Femur (tissue), 1 donor: ENCODE measurements at regions not wholly inside any gene's neighbourhood (a gene's known extent, or its start where the extent isn't known, plus 50 kb on each side); places are given as distances from the start of the nearest gene placed in this dataset.
"Not testable (repeated sequence)": the region's sequence is repeated elsewhere in the genome, so short reads cannot be mapped to it uniquely, and the experiment has no call there.

Experiments
- DNase-seq: peaks from one replicate; pipeline ENCODE4 v3.0.0-alpha.2; 2017

DNA sequence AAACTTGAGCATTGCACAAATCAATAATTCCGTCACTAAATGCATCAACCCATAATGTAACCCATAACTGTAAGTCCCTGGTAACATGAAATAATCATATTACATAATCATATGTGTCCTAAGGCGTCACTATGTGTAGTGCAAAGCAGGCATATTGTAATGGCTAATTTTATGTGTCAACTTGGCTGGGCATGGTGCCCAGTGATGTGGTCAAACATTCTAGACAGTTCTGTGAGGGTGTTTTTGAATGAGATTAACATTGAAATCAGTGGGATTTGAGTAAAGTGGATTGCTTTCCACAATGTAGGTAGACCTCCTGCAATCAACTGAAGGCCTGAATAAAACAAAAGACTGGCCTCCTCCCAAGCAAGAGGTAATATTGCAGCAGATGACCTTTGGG is 794.4 kb upstream of the ACO1 start:
- DNase-seq = no peak

GRCh38 chr9:31597086-31597485 is 787.4 kb upstream of the ACO1 start:
- DNase-seq = not testable (repeated sequence)

- DNase-seq = no peak
Measured at GRCh38 chr9:31597977-31598376, 786.5 kb upstream of the ACO1 start.

DNA sequence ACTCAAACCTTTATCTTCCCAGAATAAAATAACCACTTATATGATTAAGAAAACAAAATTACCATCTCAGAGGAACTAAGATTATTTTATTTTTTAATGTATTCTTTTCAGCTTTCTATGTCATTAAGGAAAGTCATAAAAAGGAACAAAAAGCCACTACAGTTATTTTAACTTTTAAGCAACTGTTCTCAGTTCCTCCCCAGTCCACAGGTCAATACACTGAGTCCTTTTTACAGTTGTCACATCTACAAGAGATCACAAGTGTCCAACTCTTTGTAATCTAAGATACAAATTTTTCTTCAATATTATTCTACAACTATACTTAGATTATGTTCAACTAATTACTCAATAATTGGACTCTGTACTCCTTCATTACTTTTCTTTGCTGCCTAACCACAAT is 782.8 kb upstream of the ACO1 start:
- DNase-seq = no peak

GRCh38 chr9:31604531-31604930 is 779.9 kb upstream of the ACO1 start:
- no peak for DNase-seq

DNA sequence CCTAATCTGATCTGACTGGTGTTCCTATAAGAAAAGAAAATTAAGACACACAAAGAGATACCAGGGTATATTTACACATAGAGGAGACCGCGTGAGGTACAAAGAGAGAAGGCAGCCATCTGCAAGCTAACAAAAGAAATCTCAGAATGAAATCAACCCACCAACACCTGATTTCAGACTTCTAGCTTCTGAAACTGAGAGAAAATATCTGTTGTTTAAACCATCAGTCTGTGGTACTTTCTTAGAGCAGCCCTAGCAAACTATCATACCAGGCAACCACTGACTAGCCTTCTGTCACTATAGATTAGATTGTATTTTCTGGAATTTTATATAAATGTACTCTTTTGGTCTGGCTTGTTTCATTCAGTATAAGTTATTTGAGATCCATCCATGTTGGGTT is 779.3 kb upstream of the ACO1 start:
- DNase-seq = no peak

GRCh38 chr9:31606678-31607077 is 777.8 kb upstream of the ACO1 start:
- no peak for DNase-seq

DNA sequence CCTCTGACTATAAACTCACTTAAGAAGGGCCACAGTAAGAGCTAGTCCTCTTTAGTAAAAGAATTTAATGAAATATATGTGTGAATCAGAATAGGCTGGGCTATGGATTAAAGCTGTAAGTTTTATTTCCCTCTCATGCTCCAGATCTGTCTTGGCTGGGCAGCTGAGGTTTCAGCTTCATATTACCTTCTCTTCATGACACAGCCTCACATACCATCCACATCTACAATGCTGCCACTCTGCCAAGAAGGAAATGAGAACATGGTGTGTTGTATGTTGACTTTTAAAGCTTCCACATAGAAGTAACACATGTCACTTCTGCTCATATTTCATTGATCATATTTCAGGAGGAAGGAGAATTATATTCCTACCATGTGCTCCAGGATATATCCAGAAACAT is 776.0 kb upstream of the ACO1 start:
- DNase-seq = peak; percentile 22

- DNase-seq = no peak
Measured at GRCh38 chr9:31608881-31609280, 775.6 kb upstream of the ACO1 start.

- no peak for DNase-seq
Measured at GRCh38 chr9:31612336-31613030, 772.0 kb upstream of the ACO1 start.

DNA sequence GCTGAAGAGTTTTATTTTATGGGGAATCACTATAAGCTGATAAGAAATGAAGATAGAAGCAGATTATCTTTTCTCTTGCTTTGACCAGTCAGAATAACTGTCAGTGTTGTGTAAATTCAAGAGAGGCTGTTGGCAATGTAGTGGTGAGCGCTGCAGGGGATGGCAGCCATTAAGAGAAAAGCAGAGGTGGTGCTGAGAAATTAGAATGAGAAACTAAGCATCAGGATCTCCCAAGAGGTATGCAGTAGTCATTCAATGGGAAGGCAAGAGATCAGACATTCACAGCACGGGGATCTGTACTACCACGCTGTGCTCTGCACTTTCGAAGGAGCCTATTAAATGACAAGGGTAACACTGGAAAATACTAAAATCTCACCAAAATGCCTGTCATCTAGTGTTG is 768.5 kb upstream of the ACO1 start:
- no peak for DNase-seq

DNA sequence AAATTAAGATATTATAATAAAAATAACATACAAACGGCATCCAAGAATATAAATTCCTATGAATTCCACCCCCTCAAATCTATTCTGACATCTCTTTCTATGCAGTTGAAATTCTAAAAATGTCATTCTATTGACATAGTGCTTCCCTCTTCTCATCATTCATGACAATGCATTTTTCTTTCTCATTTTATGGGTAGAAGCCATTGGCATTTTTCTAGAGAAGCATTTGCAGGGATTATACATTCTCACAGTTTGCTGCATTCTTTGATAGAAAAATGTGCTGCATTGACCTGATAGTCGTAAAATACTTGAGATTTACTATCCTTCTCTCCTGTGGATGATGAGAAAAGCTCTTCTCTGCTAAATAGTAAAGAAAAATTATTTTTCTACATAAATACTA is 760.9 kb upstream of the ACO1 start:
- DNase-seq = no peak

- no peak for DNase-seq
Measured at GRCh38 chr9:31629292-31629691, 755.2 kb upstream of the ACO1 start.

- DNase-seq = no peak
Measured at GRCh38 chr9:31637265-31637664, 747.2 kb upstream of the ACO1 start.

GRCh38 chr9:31637861-31638260 is 746.6 kb upstream of the ACO1 start:
- DNase-seq = no peak

GRCh38 chr9:31639451-31639850 is 745.0 kb upstream of the ACO1 start:
- no peak for DNase-seq

GRCh38 chr9:31669311-31669710 is 715.1 kb upstream of the ACO1 start:
- no peak for DNase-seq

DNA sequence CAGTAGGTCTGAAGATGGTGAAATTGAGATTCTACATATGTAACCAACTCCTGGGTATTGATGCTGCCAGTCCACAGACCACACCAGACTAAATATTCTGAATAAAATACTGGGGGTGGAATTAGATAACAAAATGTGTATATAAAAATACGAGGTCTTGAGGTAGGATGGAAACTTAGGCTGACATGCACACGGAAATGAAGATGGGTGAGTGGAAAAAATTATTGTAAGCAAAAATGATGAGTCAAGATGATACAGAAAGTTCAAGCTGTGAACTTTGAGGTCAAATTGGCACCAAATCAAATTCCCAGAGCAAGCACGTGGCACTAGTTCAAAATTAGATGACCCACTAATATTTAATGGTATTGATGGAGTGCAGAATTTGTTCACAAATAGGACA is 713.4 kb upstream of the ACO1 start:
- no peak for DNase-seq

DNA sequence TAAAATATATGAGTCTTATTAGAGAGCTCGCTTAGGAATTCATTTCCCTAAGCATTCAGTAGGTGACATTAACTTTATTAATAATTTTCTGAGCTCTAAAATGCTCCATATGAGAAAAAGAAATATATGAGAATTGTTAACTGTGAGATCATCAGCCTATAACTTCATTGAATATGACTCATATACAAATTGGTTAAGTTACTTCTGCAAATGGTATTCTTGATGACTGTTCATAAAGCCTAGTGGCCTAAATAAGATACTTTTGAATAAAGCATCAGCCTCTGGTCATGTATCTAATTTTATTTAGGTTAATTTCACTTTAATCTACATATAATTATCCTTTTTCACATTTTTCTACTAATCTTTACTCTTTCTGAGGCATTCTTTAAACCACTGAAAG is 710.2 kb upstream of the ACO1 start:
- no peak for DNase-seq

DNA sequence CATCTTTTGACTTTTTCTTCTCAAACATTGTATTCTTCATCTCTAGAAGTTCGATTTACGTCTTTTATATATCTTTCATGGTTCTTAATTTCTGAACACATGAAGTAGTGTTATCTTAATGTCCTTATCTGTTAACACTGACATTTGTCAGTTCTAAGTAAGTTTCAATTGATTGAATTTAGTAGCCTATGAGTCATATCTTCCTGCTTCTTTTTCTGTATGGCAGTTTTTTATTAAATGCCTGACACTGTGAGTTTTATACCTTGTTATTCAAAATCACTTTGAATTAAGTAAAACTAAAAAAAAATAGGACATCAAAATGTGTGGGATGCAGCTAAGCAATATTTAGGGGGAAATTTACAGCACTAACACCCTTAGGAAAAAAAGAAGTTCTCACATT is 707.0 kb upstream of the ACO1 start:
- no peak for DNase-seq

- DNase-seq = no peak
Measured at GRCh38 chr9:31677877-31678276, 706.6 kb upstream of the ACO1 start.

DNA sequence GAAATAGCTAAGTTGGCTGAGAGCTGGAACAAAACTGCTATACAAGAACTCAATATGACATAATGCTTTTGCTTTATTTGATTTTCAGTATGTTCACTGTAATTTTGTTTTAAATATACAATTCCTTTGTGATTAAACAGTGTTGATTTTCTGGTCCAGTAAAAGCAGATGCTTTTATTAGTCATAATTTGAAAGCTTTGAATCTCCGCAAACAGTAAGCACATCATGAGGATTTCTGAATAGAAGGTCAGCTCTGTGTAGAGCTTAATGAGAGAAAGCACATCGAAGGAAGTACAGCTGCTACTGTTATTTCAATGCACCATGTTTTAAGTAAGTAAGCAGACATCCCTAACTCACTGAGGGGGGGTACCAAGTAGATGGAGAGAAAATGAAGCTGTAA is 701.3 kb upstream of the ACO1 start:
- DNase-seq = no peak

DNA sequence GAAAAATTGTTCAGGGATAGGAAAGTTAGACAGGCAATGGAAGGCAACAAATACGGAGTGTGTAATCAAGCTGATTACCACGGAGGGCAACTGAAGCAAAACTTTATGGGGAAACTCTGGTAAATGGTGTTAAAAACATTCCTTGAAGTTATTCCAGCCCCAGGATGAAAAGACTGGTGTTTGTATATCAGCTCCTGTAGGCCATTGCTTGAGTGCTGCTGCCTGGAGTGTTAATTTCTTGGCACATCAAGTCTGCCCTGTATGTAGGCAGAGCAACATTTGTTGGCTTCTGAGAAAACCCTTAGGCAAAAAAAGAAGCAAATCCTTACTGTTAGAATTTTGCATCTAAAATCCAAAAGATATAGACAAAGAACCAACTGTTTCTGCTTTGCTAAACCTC is 686.5 kb upstream of the ACO1 start:
- no peak for DNase-seq

DNA sequence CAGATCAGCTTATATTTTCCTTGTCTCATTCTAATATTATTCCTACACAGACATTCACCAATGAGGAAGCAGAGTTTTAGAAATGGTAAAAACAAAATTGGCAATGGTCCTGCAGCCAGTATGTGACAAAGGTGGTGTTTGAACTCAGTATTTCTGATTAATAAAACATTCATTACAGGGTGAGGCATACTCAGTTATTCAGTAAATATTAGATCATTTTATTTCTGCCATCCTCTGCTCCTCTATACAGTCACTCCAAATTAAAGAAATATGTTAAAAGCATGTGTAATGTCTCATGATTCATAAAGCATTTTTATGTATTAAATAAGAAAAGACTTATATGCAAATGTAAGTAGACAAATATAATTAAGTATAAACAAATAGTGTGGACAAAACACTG is 684.6 kb upstream of the ACO1 start:
- no peak for DNase-seq

GRCh38 chr9:31700252-31701045 is 684.0 kb upstream of the ACO1 start:
- DNase-seq = no peak
